IMR-90 (cell line): ENCODE measurements at regions not wholly inside any gene's neighbourhood (a gene's known extent, or its start where the extent isn't known, plus 50 kb on each side); places are given as distances from the start of the nearest gene placed in this dataset.

Experiments used
- ATAC-seq: fragments of 200-7000 bp; cut with Tn5 transposase; 2 replicates; pipeline ENCODE4 v1.9.1; 2020; ENCODE audit warnings: low read depth, mild to moderate bottlenecking, moderate library complexity
- BruUV-seq: library from RNA; stranded (reverse); fragments of 400-500 nt; replicated peaks from 2 replicates; lab custom pipeline; 2021; lab: Mats Ljungman, UMichigan
- CTCF ChIA-PET: fragments of 300-600 bp; formaldehyde crosslinking; extraction: SDS; loops from one replicate; lab custom pipeline; 2021; ENCODE audit warnings: antibody characterized with exemption; lab: Yijun Ruan, JAX
- POLR2A ChIA-PET: fragments of 300-600 bp; sonication (Branson Sonifier 250); formaldehyde crosslinking; loops from one replicate; lab custom pipeline; 2022; ENCODE audit warnings: antibody characterized with exemption; ENCODE audit not compliant: unreplicated experiment; lab: Charles Lee
- DNase-seq: peaks from one replicate; pipeline ENCODE4 v3.0.0; 2013
- H2AFZ ChIP-seq: replicated peaks from 2 replicates; pipeline ENCODE3; 2013; ENCODE audit warnings: low read length, mild to moderate bottlenecking; ENCODE audit not compliant: poor library complexity
- H2AK5ac ChIP-seq: 2 replicates; pipeline ENCODE4 v1.6.1; 2013; ENCODE audit warnings: low read depth, low read length, inconsistent platforms
- H2AK9ac ChIP-seq: replicated peaks from 2 replicates; pipeline ENCODE3; 2013; ENCODE audit warnings: mild to moderate bottlenecking, low read depth, low read length, moderate library complexity; ENCODE audit not compliant: poor library complexity
- H2BK120ac ChIP-seq: 2 replicates; pipeline ENCODE4 v1.6.1; 2013; ENCODE audit warnings: low read depth, low read length, inconsistent platforms
- H2BK15ac ChIP-seq: 3 replicates; pipeline ENCODE4 v1.6.1; 2013; ENCODE audit warnings: low read depth, low read length, inconsistent platforms
- H2BK20ac ChIP-seq: 2 replicates; pipeline ENCODE4 v1.6.1; 2013; ENCODE audit warnings: low read depth, mild to moderate bottlenecking, inconsistent platforms, low read length, moderate library complexity
- H2BK5ac ChIP-seq: 2 replicates; pipeline ENCODE4 v1.6.1; 2013; ENCODE audit warnings: mild to moderate bottlenecking, low read depth, low read length, inconsistent platforms; ENCODE audit not compliant: poor library complexity, severe bottlenecking
- H3K14ac ChIP-seq: replicated peaks from 2 replicates; pipeline ENCODE4 v1.6.1; 2013; ENCODE audit warnings: low read depth, low read length, inconsistent platforms
- H3K18ac ChIP-seq: 2 replicates; pipeline ENCODE4 v1.6.1; 2013; ENCODE audit warnings: low read depth, low read length, control low read depth
- H3K23ac ChIP-seq: 2 replicates; pipeline ENCODE4 v1.6.1; 2013; ENCODE audit warnings: low read depth, low read length, inconsistent platforms
- H3K27ac ChIP-seq: 2 replicates; pipeline ENCODE4 v1.5.1; 2013; ENCODE audit warnings: mild to moderate bottlenecking, control low read depth, low read length; ENCODE audit not compliant: insufficient read depth
- H3K27me3 ChIP-seq: 2 replicates; pipeline ENCODE4 v1.6.1; 2013; ENCODE audit warnings: low read length; ENCODE audit not compliant: control insufficient read depth, insufficient read depth
- H3K36me3 ChIP-seq: 2 replicates; pipeline ENCODE4 v1.6.1; 2013; ENCODE audit warnings: low read length, mixed read lengths; ENCODE audit not compliant: control insufficient read depth, insufficient read depth
- H3K4ac ChIP-seq: 2 replicates; pipeline ENCODE4 v1.6.1; 2013; ENCODE audit warnings: low read depth, low read length, inconsistent platforms
- H3K4me1 ChIP-seq: 2 replicates; pipeline ENCODE4 v1.6.1; 2013; ENCODE audit warnings: low read length, mixed read lengths; ENCODE audit not compliant: control insufficient read depth, insufficient read depth
- H3K4me2 ChIP-seq: 2 replicates; pipeline ENCODE4 v1.6.1; 2013; ENCODE audit warnings: low read depth, mild to moderate bottlenecking, control low read depth, low read length, moderate library complexity
- H3K4me3 ChIP-seq: 2 replicates; pipeline ENCODE4 v1.5.1; 2013; ENCODE audit warnings: low read depth, mild to moderate bottlenecking, control low read depth, low read length, moderate library complexity; ENCODE audit not compliant: insufficient read depth
- H3K56ac ChIP-seq: 2 replicates; pipeline ENCODE4 v1.6.1; 2013; ENCODE audit warnings: low read length, inconsistent platforms; ENCODE audit not compliant: insufficient read depth; ENCODE audit errors: extremely low read depth
- H3K79me1 ChIP-seq, 2 experiments: 2 replicates each; pipeline ENCODE4 v1.6.1; 2013; ENCODE audit warnings: low read length in 2 of 2, inconsistent platforms in 1 of 2, low read depth in 1 of 2
- H3K9ac ChIP-seq: 2 replicates; pipeline ENCODE4 v1.6.1; 2013; ENCODE audit warnings: low read depth, low read length, control low read depth
- H3K9me1 ChIP-seq: 2 replicates; pipeline ENCODE4 v1.6.1; 2013; ENCODE audit warnings: low read length, inconsistent platforms; ENCODE audit not compliant: insufficient read depth
- H3K9me3 ChIP-seq: 2 replicates; pipeline ENCODE4 v1.6.1; 2013; ENCODE audit warnings: low read length; ENCODE audit not compliant: control insufficient read depth, insufficient read depth
- H4K20me1 ChIP-seq: 2 replicates; pipeline ENCODE4 v1.6.1; 2013; ENCODE audit warnings: low read length, inconsistent platforms; ENCODE audit not compliant: insufficient read depth
- H4K5ac ChIP-seq: 2 replicates; pipeline ENCODE4 v1.6.1; 2013; ENCODE audit warnings: mild to moderate bottlenecking, low read depth, low read length, control low read depth
- H4K8ac ChIP-seq, 2 experiments: 2 replicates each; pipeline ENCODE4 v1.6.1; 2013; ENCODE audit warnings: low read depth in 2 of 2, low read length in 2 of 2, control low read depth in 1 of 2, inconsistent platforms in 1 of 2
- H4K91ac ChIP-seq: 2 replicates; pipeline ENCODE4 v1.6.1; 2013; ENCODE audit warnings: low read depth, low read length, inconsistent platforms; ENCODE audit not compliant: insufficient read depth
- BHLHE40 ChIP-seq: fragments of 150-350 bp; IDR thresholded peaks from 2 replicates; pipeline ENCODE4 v1.6.1; 2016; ENCODE audit warnings: mild to moderate bottlenecking, low read depth, low read length
- CEBPB ChIP-seq: IDR thresholded peaks from 2 replicates; pipeline ENCODE4 v1.6.1; 2012; ENCODE audit warnings: low read depth, low read length, improper control_type of control experiment
- FOS ChIP-seq: fragments of 150-350 bp; IDR thresholded peaks from 2 replicates; pipeline ENCODE4 v1.6.1; 2016; ENCODE audit warnings: low read depth, low read length
- MAZ ChIP-seq: IDR thresholded peaks from 2 replicates; pipeline ENCODE4 v1.6.1; 2012; ENCODE audit warnings: low read depth, mild to moderate bottlenecking, low read length, improper control_type of control experiment, moderate library complexity, borderline replicate concordance
- RFX5 ChIP-seq: IDR thresholded peaks from 2 replicates; pipeline ENCODE4 v1.8.0; 2012; ENCODE audit warnings: low read depth, mild to moderate bottlenecking, low read length, moderate library complexity
- WGBS, 2 experiments: methylation state at CpG; one replicate each; pipeline versions ENCODE4 v1.1.5 to v1.1.7; 2013; ENCODE audit warnings: missing lambda C conversion rate in 2 of 2; ENCODE audit not compliant: insufficient read length in 1 of 2; ENCODE audit errors: extremely low coverage in 2 of 2; 5-methylcytosine and 5-hydroxymethylcytosine counted together
- dilution Hi-C: fragments of 300-500 bp; cut with HindIII; formaldehyde crosslinking; loops from one replicate; pipeline ENCODE4 v1.14.3; 2018; ENCODE audit warnings: low sequenced_read_pairs; ENCODE audit not compliant: unreplicated experiment
- in situ Hi-C: fragments of 300-500 bp; cut with MboI; formaldehyde crosslinking; loops from 3 replicates; pipeline ENCODE4 v1.14.3; 2019; ENCODE audit warnings: low sequenced_read_pairs, inconsistent platforms, mixed read lengths
- intact Hi-C: fragments of 100-400 bp; cut with micrococcal nuclease; formaldehyde crosslinking; loops from 2 replicates; pipeline ENCODE4 v1.10.0; 2022
- TF ChIP-seq, protein P1 (sequence below): fragments of 150-350 bp; IDR thresholded peaks from 2 replicates; pipeline ENCODE4 v1.6.1; 2016; ENCODE audit warnings: low read depth, mild to moderate bottlenecking, low read length, moderate library complexity, borderline replicate concordance

DNA sequence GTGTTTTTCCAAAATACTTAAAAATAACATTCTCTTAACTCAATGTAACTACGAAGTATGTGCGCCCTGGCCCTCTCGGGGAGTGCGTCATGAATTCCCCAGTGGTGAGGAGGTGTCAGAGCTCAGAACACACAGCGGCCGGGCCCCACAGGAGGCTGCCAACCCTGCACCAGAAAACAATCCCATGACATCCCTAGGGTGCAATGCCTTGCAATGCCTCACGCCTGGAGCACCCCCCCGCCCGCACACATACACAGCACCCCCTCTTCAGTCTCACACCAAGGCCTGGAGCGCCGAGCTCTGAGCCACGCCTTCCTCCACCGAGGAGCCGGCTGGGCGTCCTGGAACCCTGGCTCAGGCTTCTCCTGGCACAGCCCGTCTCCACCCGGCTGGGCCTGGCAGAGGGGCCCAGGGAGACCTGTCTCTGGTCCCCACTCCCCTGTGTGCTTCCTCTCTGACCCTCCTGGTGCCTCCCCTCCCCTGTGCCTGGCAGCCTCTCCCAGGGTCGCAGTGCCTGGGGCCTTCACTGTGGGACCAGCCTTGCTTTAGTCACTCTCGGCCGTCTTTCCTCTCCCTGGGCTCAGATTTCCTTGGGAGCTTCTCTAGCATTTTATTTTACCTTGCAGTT is 108.2 kb upstream of the ADRA2C start:
- Histone ChIP-seq H2AFZ (peak overlapping the region; percentile 65), H2BK120ac (no peak overlapping the region), H3K23ac (no peak overlapping the region), H2AK5ac (no peak overlapping the region), H3K4me3 (no peak overlapping the region), H2AK9ac (peak overlapping the region; percentile 71), H4K20me1 (no peaks in the 10 kb centered on the region), H2BK5ac (no peak overlapping the region), H3K9me1 (0 out of 2 replicates have a peak, but pooled peaks cover 2% of the 10 kb centered on the region), H3K27me3 (peaks cover 55% of the 10 kb centered on the region), H3K9ac (no peak overlapping the region), H3K4me2 (no peak overlapping the region), H3K36me3 (no peaks in the 10 kb centered on the region), H3K9me3 (no peaks in the 10 kb centered on the region), H3K79me1 (no peaks in the 10 kb centered on the region), H2BK20ac (no peak overlapping the region), H3K27ac (peak overlapping the region; percentile 4; the same call in 1 of the 2 replicates), H3K18ac (peak overlapping the region; percentile 7; the same call in 1 of the 2 replicates), H4K8ac (no peak overlapping the region; a peak in 1 of 4 replicates), H2BK15ac (no peak overlapping the region), H4K5ac (no peak overlapping the region), H3K14ac (no peak overlapping the region; the same call in 1 of the 2 replicates), H3K4me1 (peaks cover 8% of the 10 kb centered on the region; the same call in 1 of the 2 replicates), H3K4ac (no peak overlapping the region; the same call in 1 of the 2 replicates), H4K91ac (peak overlapping the region; percentile 68), H3K56ac (no peak overlapping the region)
- ChIA-PET POLR2A (no interaction called here), CTCF (no interaction called here)
- BruUV-seq: no TSS peak
- 18% methylated on average over 12 of the region's 20 CpGs; no CpG with 5 or more reads in 1 of the 2 experiments for WGBS, 2 experiments
- peak; percentile 90 for DNase-seq
- TF ChIP-seq BHLHE40: peak; percentile 63; the same call in 1 of the 2 replicates
- peak; percentile 43; the same call in 1 of the 2 replicates for TF ChIP-seq FOS
- TF ChIP-seq MAZ: peak; percentile 67
- TF ChIP-seq RFX5: no peak
- TF ChIP-seq, protein P1, sequence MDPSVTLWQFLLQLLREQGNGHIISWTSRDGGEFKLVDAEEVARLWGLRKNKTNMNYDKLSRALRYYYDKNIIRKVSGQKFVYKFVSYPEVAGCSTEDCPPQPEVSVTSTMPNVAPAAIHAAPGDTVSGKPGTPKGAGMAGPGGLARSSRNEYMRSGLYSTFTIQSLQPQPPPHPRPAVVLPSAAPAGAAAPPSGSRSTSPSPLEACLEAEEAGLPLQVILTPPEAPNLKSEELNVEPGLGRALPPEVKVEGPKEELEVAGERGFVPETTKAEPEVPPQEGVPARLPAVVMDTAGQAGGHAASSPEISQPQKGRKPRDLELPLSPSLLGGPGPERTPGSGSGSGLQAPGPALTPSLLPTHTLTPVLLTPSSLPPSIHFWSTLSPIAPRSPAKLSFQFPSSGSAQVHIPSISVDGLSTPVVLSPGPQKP: no peak
- TF ChIP-seq CEBPB: peak; percentile 71
- ATAC-seq: peak; percentile 97
- intact Hi-C loops: no loop called here
- dilution Hi-C loops: no loop called here
- in situ Hi-C loops: no loop called here
